SK-N-SH (cell line): ENCODE measurements at regions not wholly inside any gene's neighbourhood (a gene's known extent, or its start where the extent isn't known, plus 50 kb on each side); places are given as distances from the start of the nearest gene placed in this dataset.

Experiments used
- CTCF ChIA-PET: fragments of 300-600, 350-600 bp; formaldehyde crosslinking; extraction: SDS; loops from one replicate; lab custom pipeline; 2021; lab: Yijun Ruan, JAX
- POLR2A ChIA-PET: fragments of 350-600 bp; sonication (Branson Sonifier 250); formaldehyde crosslinking; extraction: SDS; loops from one replicate; lab custom pipeline; 2020; ENCODE audit warnings: antibody characterized with exemption, inconsistent platforms; lab: Yijun Ruan, JAX
- DNase-seq: peaks from one replicate; pipeline ENCODE4 v3.0.0; 2012
- H2AFZ ChIP-seq: fragments of 200-600 bp; sonication (generic); 2 replicates; pipeline ENCODE4 v1.8.1; 2016; ENCODE audit warnings: antibody characterized with exemption, mild to moderate bottlenecking, low read depth
- H3F3A ChIP-seq: fragments of 200-600 bp; sonication (generic); replicated peaks from 2 replicates; pipeline ENCODE3; 2016; ENCODE audit warnings: antibody characterized with exemption, mild to moderate bottlenecking; ENCODE audit not compliant: insufficient read depth
- H3K27ac ChIP-seq, 2 experiments: fragments of 200-500 bp in 1 of 2; fragments of 200-600 bp in 1 of 2; sonication (Bioruptor generic) in 1 of 2; sonication (generic), shearing (Covaris generic) in 1 of 2; 2 replicates each; pipeline versions ENCODE4 v1.5.1 to v1.6.1; 2014 to 2016; ENCODE audit warnings: low read depth in 2 of 2, inconsistent platforms in 1 of 2, low read length in 1 of 2, mild to moderate bottlenecking in 1 of 2, mixed read lengths in 1 of 2
- H3K27me3 ChIP-seq: fragments of 200-600 bp; sonication (generic), shearing (Covaris generic); 2 replicates; pipeline ENCODE4 v1.6.1; 2016; ENCODE audit warnings: mixed run types; ENCODE audit not compliant: insufficient read depth
- H3K36me3 ChIP-seq, 2 experiments: fragments of 200-500 bp in 1 of 2; fragments of 200-600 bp in 1 of 2; sonication (Bioruptor generic) in 1 of 2; sonication (generic) in 1 of 2; replicated peaks in 1 of 2; 2 replicates each; pipeline versions ENCODE3 to v1.5.1; 2014 to 2016; ENCODE audit warnings: low read length in 1 of 2, mild to moderate bottlenecking in 1 of 2; ENCODE audit not compliant: insufficient read depth in 2 of 2, control insufficient read depth in 1 of 2
- H3K4me1 ChIP-seq, 2 experiments: fragments of 200-500 bp in 1 of 2; fragments of 200-600 bp in 1 of 2; sonication (Bioruptor generic) in 1 of 2; sonication (generic), shearing (Covaris generic) in 1 of 2; 2 replicates each; pipeline versions ENCODE4 v1.5.1 to v1.6.1; 2014 to 2016; ENCODE audit warnings: low read depth in 1 of 2, low read length in 1 of 2, mixed run types in 1 of 2; ENCODE audit not compliant: insufficient read depth in 2 of 2, control insufficient read depth in 1 of 2
- H3K4me2 ChIP-seq: fragments of 200-600 bp; sonication (generic), shearing (Covaris generic); 2 replicates; pipeline ENCODE4 v1.6.1; 2017; ENCODE audit warnings: mixed run types
- H3K4me3 ChIP-seq, 2 experiments: fragments of 200-500 bp in 1 of 2; fragments of 200-600 bp in 1 of 2; sonication (Bioruptor generic) in 1 of 2; sonication (generic), shearing (Covaris generic) in 1 of 2; 2 replicates each; pipeline versions ENCODE4 v1.5.1 to v1.8.1; 2014 to 2016; ENCODE audit warnings: low read depth in 2 of 2, inconsistent platforms in 1 of 2, low read length in 1 of 2, mild to moderate bottlenecking in 1 of 2, mixed read lengths in 1 of 2, moderate library complexity in 1 of 2
- H3K79me2 ChIP-seq: fragments of 200-600 bp; sonication (generic); 2 replicates; pipeline ENCODE4 v1.8.1; 2017; ENCODE audit warnings: mild to moderate bottlenecking; ENCODE audit not compliant: insufficient read depth
- H3K9ac ChIP-seq: fragments of 200-600 bp; sonication (generic); 2 replicates; pipeline ENCODE4 v1.6.1; 2017; ENCODE audit warnings: mixed run types
- H3K9me2 ChIP-seq: fragments of 200-600 bp; sonication (generic); 2 replicates; pipeline ENCODE4 v1.6.1; 2017; ENCODE audit warnings: mixed run types
- H3K9me3 ChIP-seq: fragments of 200-600 bp; sonication (generic); 2 replicates; pipeline ENCODE4 v1.6.1; 2017; ENCODE audit warnings: mixed run types, mild to moderate bottlenecking, moderate library complexity
- H4K20me1 ChIP-seq: fragments of 200-600 bp; sonication (generic); 2 replicates; pipeline ENCODE4 v1.6.1; 2017; ENCODE audit warnings: mild to moderate bottlenecking, mixed run types; ENCODE audit not compliant: insufficient read depth
- CHD2 ChIP-seq: fragments of 150-350 bp; IDR thresholded peaks from 2 replicates; pipeline ENCODE4 v1.6.1; 2018; ENCODE audit warnings: low read length; ENCODE audit not compliant: partially characterized antibody
- ELF1 ChIP-seq: IDR thresholded peaks from 2 replicates; pipeline ENCODE4 v1.4.0; 2012
- EZH2phosphoT487 ChIP-seq: fragments of 200-600 bp; sonication (generic); IDR thresholded peaks from 2 replicates; pipeline ENCODE4 v1.6.1; 2017; ENCODE audit warnings: low read depth, mixed run types, mild to moderate bottlenecking, antibody characterized with exemption, moderate library complexity, borderline replicate concordance
- FOSL2 ChIP-seq: IDR thresholded peaks from 2 replicates; pipeline ENCODE4 v1.4.0; 2012; ENCODE audit warnings: low read depth, mild to moderate bottlenecking, moderate library complexity, borderline replicate concordance
- FOXJ3 ChIP-seq: sonication (generic); formaldehyde crosslinking; IDR thresholded peaks from 2 replicates; pipeline ENCODE4 v1.5.1; 2020; ENCODE audit warnings: mild to moderate bottlenecking, missing genetic modification reagents
- GATA2 ChIP-seq: sonication (generic); formaldehyde crosslinking; IDR thresholded peaks from 2 replicates; pipeline ENCODE4 v1.5.0; 2020; ENCODE audit warnings: mild to moderate bottlenecking, missing genetic modification reagents
- JUND ChIP-seq: IDR thresholded peaks from 2 replicates; pipeline ENCODE4 v1.4.0; 2012
- NFIC ChIP-seq: IDR thresholded peaks from 2 replicates; pipeline ENCODE4 v1.4.0; 2012; ENCODE audit warnings: borderline replicate concordance
- POLR2AphosphoS5 ChIP-seq: IDR thresholded peaks from 2 replicates; pipeline ENCODE4 v1.6.1; 2012; ENCODE audit warnings: low read depth, low read length
- RCOR1 ChIP-seq: fragments of 150-350 bp; IDR thresholded peaks from 2 replicates; pipeline ENCODE4 v1.6.1; 2017; ENCODE audit warnings: antibody characterized with exemption, low read length
- RFX5 ChIP-seq: IDR thresholded peaks from 2 replicates; pipeline ENCODE4 v1.6.1; 2012; ENCODE audit warnings: mild to moderate bottlenecking, improper control_type of control experiment, low read length
- SIN3A ChIP-seq: IDR thresholded peaks from 2 replicates; pipeline ENCODE4 v1.6.1; 2012; ENCODE audit warnings: low read depth, mild to moderate bottlenecking, low read length, moderate library complexity, borderline replicate concordance
- TAF1 ChIP-seq: IDR thresholded peaks from 2 replicates; pipeline ENCODE4 v1.6.1; 2012; ENCODE audit warnings: low read depth, mild to moderate bottlenecking, low read length, moderate library complexity, borderline replicate concordance
- YY1 ChIP-seq: IDR thresholded peaks from 2 replicates; pipeline ENCODE4 v1.4.0; 2012; ENCODE audit warnings: low read depth, mild to moderate bottlenecking
- WGBS: methylation state at CpG from one replicate; pipeline ENCODE4 v1.1.6; 2017; ENCODE audit warnings: low lambda C conversion rate; 5-methylcytosine and 5-hydroxymethylcytosine counted together
- TF ChIP-seq, protein P1 (sequence below): IDR thresholded peaks from 2 replicates; pipeline ENCODE4 v1.6.1; 2012; ENCODE audit warnings: mild to moderate bottlenecking, low read depth, low read length, moderate library complexity
- TF ChIP-seq, protein P2 (sequence below): fragments of 200-600 bp; sonication (generic); IDR thresholded peaks from 2 replicates; pipeline ENCODE4 v1.6.1; 2017; ENCODE audit warnings: antibody characterized with exemption, mild to moderate bottlenecking, moderate library complexity
- TF ChIP-seq, protein P3 (sequence below): IDR thresholded peaks from 2 replicates; pipeline ENCODE4 v1.4.0; 2012; ENCODE audit warnings: low read depth
- TF ChIP-seq, protein P4 (sequence below): fragments of 150-350 bp; IDR thresholded peaks from 2 replicates; pipeline ENCODE4 v1.6.1; 2017; ENCODE audit warnings: antibody characterized with exemption, low read length, low read depth, borderline replicate concordance
- TF ChIP-seq, protein P5 (sequence below): IDR thresholded peaks from 2 replicates; pipeline ENCODE4 v1.4.0; 2012; ENCODE audit warnings: low read depth, borderline replicate concordance
- TF ChIP-seq, protein P6 (sequence below): IDR thresholded peaks from 2 replicates; pipeline ENCODE4; 2012

DNA sequence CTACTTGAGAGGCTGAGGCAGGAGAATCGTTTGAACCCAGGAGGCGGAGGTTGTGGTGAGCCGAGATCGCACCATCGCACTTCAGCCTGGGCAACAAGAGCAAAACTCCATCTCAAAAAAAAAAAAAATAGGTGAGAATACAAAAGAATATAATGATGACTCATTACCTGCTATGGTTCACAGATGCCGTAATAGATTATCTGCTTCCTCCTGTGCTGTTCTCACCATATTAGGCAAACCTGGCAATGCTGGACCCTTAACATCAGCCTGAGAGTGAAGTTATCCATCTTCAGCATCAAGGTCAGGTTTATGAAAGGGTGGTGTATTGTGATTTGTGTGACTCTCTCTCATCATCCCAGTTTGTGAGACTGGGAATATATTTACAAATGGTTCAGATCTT lies 271.3 kb upstream of the CPHXL start:
- TF ChIP-seq EZH2phosphoT487 (no peak), GATA2 (CRISPR knock-in tag) (no peak), CHD2 (no peak), TAF1 (no peak), SIN3A (no peak), FOXJ3 (CRISPR knock-in tag) (no peak), YY1 (no peak), RFX5 (no peak), POLR2AphosphoS5 (no peak), FOSL2 (no peak), JUND (no peak), ELF1 (no peak), NFIC (no peak), RCOR1 (no peak)
- TF ChIP-seq, protein P1, sequence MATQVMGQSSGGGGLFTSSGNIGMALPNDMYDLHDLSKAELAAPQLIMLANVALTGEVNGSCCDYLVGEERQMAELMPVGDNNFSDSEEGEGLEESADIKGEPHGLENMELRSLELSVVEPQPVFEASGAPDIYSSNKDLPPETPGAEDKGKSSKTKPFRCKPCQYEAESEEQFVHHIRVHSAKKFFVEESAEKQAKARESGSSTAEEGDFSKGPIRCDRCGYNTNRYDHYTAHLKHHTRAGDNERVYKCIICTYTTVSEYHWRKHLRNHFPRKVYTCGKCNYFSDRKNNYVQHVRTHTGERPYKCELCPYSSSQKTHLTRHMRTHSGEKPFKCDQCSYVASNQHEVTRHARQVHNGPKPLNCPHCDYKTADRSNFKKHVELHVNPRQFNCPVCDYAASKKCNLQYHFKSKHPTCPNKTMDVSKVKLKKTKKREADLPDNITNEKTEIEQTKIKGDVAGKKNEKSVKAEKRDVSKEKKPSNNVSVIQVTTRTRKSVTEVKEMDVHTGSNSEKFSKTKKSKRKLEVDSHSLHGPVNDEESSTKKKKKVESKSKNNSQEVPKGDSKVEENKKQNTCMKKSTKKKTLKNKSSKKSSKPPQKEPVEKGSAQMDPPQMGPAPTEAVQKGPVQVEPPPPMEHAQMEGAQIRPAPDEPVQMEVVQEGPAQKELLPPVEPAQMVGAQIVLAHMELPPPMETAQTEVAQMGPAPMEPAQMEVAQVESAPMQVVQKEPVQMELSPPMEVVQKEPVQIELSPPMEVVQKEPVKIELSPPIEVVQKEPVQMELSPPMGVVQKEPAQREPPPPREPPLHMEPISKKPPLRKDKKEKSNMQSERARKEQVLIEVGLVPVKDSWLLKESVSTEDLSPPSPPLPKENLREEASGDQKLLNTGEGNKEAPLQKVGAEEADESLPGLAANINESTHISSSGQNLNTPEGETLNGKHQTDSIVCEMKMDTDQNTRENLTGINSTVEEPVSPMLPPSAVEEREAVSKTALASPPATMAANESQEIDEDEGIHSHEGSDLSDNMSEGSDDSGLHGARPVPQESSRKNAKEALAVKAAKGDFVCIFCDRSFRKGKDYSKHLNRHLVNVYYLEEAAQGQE, result no peak
- TF ChIP-seq, protein P2, sequence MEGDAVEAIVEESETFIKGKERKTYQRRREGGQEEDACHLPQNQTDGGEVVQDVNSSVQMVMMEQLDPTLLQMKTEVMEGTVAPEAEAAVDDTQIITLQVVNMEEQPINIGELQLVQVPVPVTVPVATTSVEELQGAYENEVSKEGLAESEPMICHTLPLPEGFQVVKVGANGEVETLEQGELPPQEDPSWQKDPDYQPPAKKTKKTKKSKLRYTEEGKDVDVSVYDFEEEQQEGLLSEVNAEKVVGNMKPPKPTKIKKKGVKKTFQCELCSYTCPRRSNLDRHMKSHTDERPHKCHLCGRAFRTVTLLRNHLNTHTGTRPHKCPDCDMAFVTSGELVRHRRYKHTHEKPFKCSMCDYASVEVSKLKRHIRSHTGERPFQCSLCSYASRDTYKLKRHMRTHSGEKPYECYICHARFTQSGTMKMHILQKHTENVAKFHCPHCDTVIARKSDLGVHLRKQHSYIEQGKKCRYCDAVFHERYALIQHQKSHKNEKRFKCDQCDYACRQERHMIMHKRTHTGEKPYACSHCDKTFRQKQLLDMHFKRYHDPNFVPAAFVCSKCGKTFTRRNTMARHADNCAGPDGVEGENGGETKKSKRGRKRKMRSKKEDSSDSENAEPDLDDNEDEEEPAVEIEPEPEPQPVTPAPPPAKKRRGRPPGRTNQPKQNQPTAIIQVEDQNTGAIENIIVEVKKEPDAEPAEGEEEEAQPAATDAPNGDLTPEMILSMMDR, result no peak
- TF ChIP-seq, protein P3, sequence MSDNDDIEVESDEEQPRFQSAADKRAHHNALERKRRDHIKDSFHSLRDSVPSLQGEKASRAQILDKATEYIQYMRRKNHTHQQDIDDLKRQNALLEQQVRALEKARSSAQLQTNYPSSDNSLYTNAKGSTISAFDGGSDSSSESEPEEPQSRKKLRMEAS, result no peak
- TF ChIP-seq, protein P4, sequence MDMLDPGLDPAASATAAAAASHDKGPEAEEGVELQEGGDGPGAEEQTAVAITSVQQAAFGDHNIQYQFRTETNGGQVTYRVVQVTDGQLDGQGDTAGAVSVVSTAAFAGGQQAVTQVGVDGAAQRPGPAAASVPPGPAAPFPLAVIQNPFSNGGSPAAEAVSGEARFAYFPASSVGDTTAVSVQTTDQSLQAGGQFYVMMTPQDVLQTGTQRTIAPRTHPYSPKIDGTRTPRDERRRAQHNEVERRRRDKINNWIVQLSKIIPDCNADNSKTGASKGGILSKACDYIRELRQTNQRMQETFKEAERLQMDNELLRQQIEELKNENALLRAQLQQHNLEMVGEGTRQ, result no peak
- TF ChIP-seq, protein P5, sequence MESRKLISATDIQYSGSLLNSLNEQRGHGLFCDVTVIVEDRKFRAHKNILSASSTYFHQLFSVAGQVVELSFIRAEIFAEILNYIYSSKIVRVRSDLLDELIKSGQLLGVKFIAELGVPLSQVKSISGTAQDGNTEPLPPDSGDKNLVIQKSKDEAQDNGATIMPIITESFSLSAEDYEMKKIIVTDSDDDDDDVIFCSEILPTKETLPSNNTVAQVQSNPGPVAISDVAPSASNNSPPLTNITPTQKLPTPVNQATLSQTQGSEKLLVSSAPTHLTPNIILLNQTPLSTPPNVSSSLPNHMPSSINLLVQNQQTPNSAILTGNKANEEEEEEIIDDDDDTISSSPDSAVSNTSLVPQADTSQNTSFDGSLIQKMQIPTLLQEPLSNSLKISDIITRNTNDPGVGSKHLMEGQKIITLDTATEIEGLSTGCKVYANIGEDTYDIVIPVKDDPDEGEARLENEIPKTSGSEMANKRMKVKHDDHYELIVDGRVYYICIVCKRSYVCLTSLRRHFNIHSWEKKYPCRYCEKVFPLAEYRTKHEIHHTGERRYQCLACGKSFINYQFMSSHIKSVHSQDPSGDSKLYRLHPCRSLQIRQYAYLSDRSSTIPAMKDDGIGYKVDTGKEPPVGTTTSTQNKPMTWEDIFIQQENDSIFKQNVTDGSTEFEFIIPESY, result no peak
- TF ChIP-seq, protein P6, sequence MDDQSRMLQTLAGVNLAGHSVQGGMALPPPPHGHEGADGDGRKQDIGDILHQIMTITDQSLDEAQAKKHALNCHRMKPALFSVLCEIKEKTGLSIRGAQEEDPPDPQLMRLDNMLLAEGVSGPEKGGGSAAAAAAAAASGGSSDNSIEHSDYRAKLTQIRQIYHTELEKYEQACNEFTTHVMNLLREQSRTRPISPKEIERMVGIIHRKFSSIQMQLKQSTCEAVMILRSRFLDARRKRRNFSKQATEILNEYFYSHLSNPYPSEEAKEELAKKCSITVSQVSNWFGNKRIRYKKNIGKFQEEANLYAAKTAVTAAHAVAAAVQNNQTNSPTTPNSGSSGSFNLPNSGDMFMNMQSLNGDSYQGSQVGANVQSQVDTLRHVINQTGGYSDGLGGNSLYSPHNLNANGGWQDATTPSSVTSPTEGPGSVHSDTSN, result no peak
- Histone ChIP-seq H4K20me1 (no peaks in the 10 kb centered on the region), H3K9ac (no peak overlapping the region), H3K27ac (no peak overlapping the region), H3F3A (no peaks in the 10 kb centered on the region), H3K4me2 (no peak overlapping the region), H3K9me2 (no peaks in the 10 kb centered on the region), H3K4me1 (no peaks in the 10 kb centered on the region), H3K4me3 (no peak overlapping the region), H3K79me2 (no peaks in the 10 kb centered on the region), H3K36me3 (no peaks in the 10 kb centered on the region), H3K27me3 (no peaks in the 10 kb centered on the region), H3K9me3 (no peaks in the 10 kb centered on the region), H2AFZ (no peak overlapping the region)
- WGBS, result 59% methylated on average over 6 of the region's 6 CpGs
- CTCF ChIA-PET, result no interaction called here
- no peak for DNase-seq
- POLR2A ChIA-PET, result no interaction called here
